ENCODE measurements at regions not wholly inside any gene's neighbourhood (a gene's known extent, or its start where the extent isn't known, plus 50 kb on each side); places are given as distances from the start of the nearest gene placed in this dataset.

GRCh38 chr13:44116562-44117332, 237.0 kb downstream of the LACC1 start:
- ATAC-seq, result peak; percentile 72 to 88
- Histone ChIP-seq H3K9me3 (no peaks in the 10 kb centered on the region), H3K4me3 (peak overlapping the region in 1 of 4 donors; percentile 12), H3K36me3 (no peaks in the 10 kb centered on the region), H3K27ac (peak overlapping the region; percentile 37 to 72 (median 66)), H3K27me3 (no peaks in the 10 kb centered on the region), H3K4me1 (peaks cover 20 to 23% of the 10 kb centered on the region in 2 donors)
- no peak for TF ChIP-seq POLR2A (IDR thresholded peaks at IDR 0.05)
- TF ChIP-seq CTCF (IDR thresholded peaks at IDR 0.05 in 4 of 5, conservative IDR thresholded peaks at IDR 0.05 in 1 of 5), result peak in 1 of 5 experiments; percentile 25
- intact Hi-C loops (cut with DNase I; ENCODE audit: low total_unique reads) (loop anchor here (5.0 kb wide), 1 partner anchor 209 kb away; no protein-coding TSS in a partner anchor), in situ Hi-C loops (cut with MboI; ENCODE audit: low sequenced_read_pairs in 4 of 4) (no loop called here)
- no peak for DNase-seq

DNA sequence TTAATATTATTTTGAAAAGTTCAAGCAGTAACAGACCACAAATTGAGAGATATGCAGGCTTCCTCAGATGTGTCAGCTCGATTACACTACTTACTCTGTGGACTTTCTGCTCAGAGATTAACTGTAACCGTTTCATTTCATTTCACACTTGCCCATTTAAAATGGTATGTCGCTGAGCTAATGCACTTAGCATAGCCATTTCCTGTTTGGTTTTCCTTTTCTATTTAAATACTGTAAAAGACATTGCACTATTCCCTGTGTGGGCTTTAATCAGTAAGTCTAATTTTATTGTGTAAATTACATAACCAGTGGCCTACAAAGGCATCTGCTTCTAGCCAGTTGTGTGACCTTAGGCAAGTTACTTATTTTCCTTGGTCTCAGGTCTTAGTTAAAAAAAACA, 237.6 kb downstream of the LACC1 start:
- ATAC-seq (peak; percentile 49 to 51), DNase-seq (no peak)
- Histone ChIP-seq H3K4me1 (peaks cover 20 to 23% of the 10 kb centered on the region in 2 donors), H3K27me3 (no peaks in the 10 kb centered on the region), H3K36me3 (no peaks in the 10 kb centered on the region), H3K4me3 (peak overlapping the region in 1 of 4 donors; percentile 12), H3K9me3 (no peaks in the 10 kb centered on the region), H3K27ac (peak overlapping the region; percentile 37 to 72 (median 66))
- TF ChIP-seq CTCF (IDR thresholded peaks at IDR 0.05 in 4 of 5, conservative IDR thresholded peaks at IDR 0.05 in 1 of 5) (no peak), POLR2A (IDR thresholded peaks at IDR 0.05) (no peak)
- in situ Hi-C loops (cut with MboI; ENCODE audit: low sequenced_read_pairs in 4 of 4), result no loop called here
- intact Hi-C loops (cut with DNase I; ENCODE audit: low total_unique reads), result loop anchor here (5.0 kb wide), 1 partner anchor 210 kb away; no protein-coding TSS in a partner anchor

DNA sequence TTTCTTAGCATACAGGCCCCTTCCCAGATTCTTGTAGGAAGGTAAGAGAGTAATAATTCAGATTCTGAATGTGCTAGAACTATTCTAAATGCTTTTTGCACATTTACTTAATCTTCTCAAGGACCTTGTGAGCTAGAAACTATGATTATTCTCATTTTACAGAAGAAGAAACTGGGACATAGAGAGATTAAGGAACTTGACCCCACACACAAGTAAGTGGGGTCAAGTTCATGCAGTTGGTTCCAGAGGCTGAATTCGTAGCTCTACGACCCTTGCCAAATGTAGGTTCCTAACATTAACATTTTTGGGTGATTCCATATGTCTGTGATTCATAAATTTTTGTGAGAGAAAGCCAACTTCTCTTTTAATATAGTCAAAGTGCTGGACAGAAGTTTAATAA, 238.1 kb downstream of the LACC1 start:
- in situ Hi-C loops (cut with MboI; ENCODE audit: low sequenced_read_pairs in 4 of 4) (no loop called here), intact Hi-C loops (cut with DNase I; ENCODE audit: low total_unique reads) (loop anchor here (5.0 kb wide), 1 partner anchor 211 kb away; no protein-coding TSS in a partner anchor)
- TF ChIP-seq POLR2A (IDR thresholded peaks at IDR 0.05), result no peak
- no peak for TF ChIP-seq CTCF (IDR thresholded peaks at IDR 0.05 in 4 of 5, conservative IDR thresholded peaks at IDR 0.05 in 1 of 5)
- no peak for DNase-seq
- Histone ChIP-seq H3K4me1 (peaks cover 20 to 23% of the 10 kb centered on the region in 2 donors), H3K27me3 (no peaks in the 10 kb centered on the region), H3K4me3 (no peak overlapping the region), H3K9me3 (no peaks in the 10 kb centered on the region), H3K36me3 (no peaks in the 10 kb centered on the region), H3K27ac (peak overlapping the region; percentile 37 to 72 (median 66))
- no peak for ATAC-seq

GRCh38 chr13:44118881-44119280, 239.2 kb downstream of the LACC1 start:
- H3K36me3 ChIP-seq, result no peaks in the 10 kb centered on the region
- H3K27ac ChIP-seq, result no peak overlapping the region
- H3K4me3 ChIP-seq, result no peak overlapping the region
- no peaks in the 10 kb centered on the region for H3K27me3 ChIP-seq
- H3K4me1 ChIP-seq, result peaks cover 20 to 23% of the 10 kb centered on the region in 2 donors
- TF ChIP-seq POLR2A (IDR thresholded peaks at IDR 0.05), result no peak
- no peak for TF ChIP-seq CTCF (IDR thresholded peaks at IDR 0.05 in 4 of 5, conservative IDR thresholded peaks at IDR 0.05 in 1 of 5)
- peaks cover 0 to 8% (median 0%) of the 10 kb centered on the region in 3 donors for H3K9me3 ChIP-seq
- DNase-seq, result no peak
- in situ Hi-C loops (cut with MboI; ENCODE audit: low sequenced_read_pairs in 4 of 4), result no loop called here
- intact Hi-C loops (cut with DNase I; ENCODE audit: low total_unique reads), result loop anchor here (5.0 kb wide), 1 partner anchor 212 kb away; no protein-coding TSS in a partner anchor
- no peak for ATAC-seq
